CD4-positive, alpha-beta T cell treated with Interleukin-4 for 1 hour (primary cell): ENCODE measurements at regions not wholly inside any gene's neighbourhood (a gene's known extent, or its start where the extent isn't known, plus 50 kb on each side); places are given as distances from the start of the nearest gene placed in this dataset.
"Not testable (repeated sequence)": the region's sequence is repeated elsewhere in the genome, so short reads cannot be mapped to it uniquely, and the experiment has no call there.

Experiments
- DNase-seq, 2 donors: peaks; one replicate each; pipeline ENCODE4 v3.0.0-alpha.2; 2020 to 2022

GRCh38 chr9:102941868-102942267 lies 53.3 kb upstream of the CYLC2 start:
- no peak for DNase-seq

GRCh38 chr9:102922526-102922925 lies 72.6 kb upstream of the CYLC2 start:
- no peak for DNase-seq

GRCh38 chr9:102911185-102911584 lies 83.9 kb upstream of the CYLC2 start:
- DNase-seq, result no peak

GRCh38 chr9:102905795-102906194 lies 89.3 kb upstream of the CYLC2 start:
- not testable (repeated sequence) for DNase-seq

- DNase-seq, result no peak
These were observed 103.1 kb upstream of the CYLC2 start for GRCh38 chr9:102892025-102892424.

- not testable (repeated sequence) for DNase-seq
These were observed 106.4 kb upstream of the CYLC2 start for GRCh38 chr9:102888747-102889146.

GRCh38 chr9:102875687-102876086 lies 119.4 kb upstream of the CYLC2 start:
- no peak for DNase-seq

- DNase-seq, result no peak
These were observed 127.6 kb upstream of the CYLC2 start for GRCh38 chr9:102867488-102867887.

GRCh38 chr9:102862478-102862877 lies 132.7 kb upstream of the CYLC2 start:
- DNase-seq, result no peak

- no peak for DNase-seq
These were observed 139.5 kb upstream of the CYLC2 start for GRCh38 chr9:102855641-102856040.

- DNase-seq, result no peak
These were observed 149.2 kb upstream of the CYLC2 start for GRCh38 chr9:102845827-102846371.

GRCh38 chr9:102844716-102845115 lies 150.4 kb upstream of the CYLC2 start:
- DNase-seq, result no peak

- DNase-seq, result no peak
These were observed 152.7 kb upstream of the CYLC2 start for GRCh38 chr9:102842423-102842822.

- no peak for DNase-seq
These were observed 153.8 kb upstream of the CYLC2 start for GRCh38 chr9:102841376-102841775.

- DNase-seq, result no peak
These were observed 154.8 kb upstream of the CYLC2 start for GRCh38 chr9:102840335-102840734.

- no peak for DNase-seq
These were observed 162.3 kb upstream of the CYLC2 start for GRCh38 chr9:102832814-102833213.

- no peak for DNase-seq
These were observed 198.9 kb upstream of the CYLC2 start for GRCh38 chr9:102796244-102796643.

- DNase-seq, result no peak
These were observed 199.6 kb upstream of the CYLC2 start for GRCh38 chr9:102795532-102795931.

GRCh38 chr9:102779356-102779755 lies 215.8 kb upstream of the CYLC2 start:
- DNase-seq, result no peak

- DNase-seq, result no peak
These were observed 216.4 kb upstream of the CYLC2 start for GRCh38 chr9:102778746-102779145.

GRCh38 chr9:102770704-102771103 lies 224.4 kb upstream of the CYLC2 start:
- DNase-seq, result no peak

- DNase-seq, result no peak
These were observed 225.8 kb upstream of the CYLC2 start for GRCh38 chr9:102769307-102769706.

- no peak for DNase-seq
These were observed 227.1 kb upstream of the CYLC2 start for GRCh38 chr9:102768002-102768401.

GRCh38 chr9:102767076-102767475 lies 228.1 kb upstream of the CYLC2 start:
- no peak for DNase-seq

GRCh38 chr9:102740578-102740977 lies 254.6 kb upstream of the CYLC2 start:
- DNase-seq, result no peak

GRCh38 chr9:102728946-102729345 lies 266.2 kb upstream of the CYLC2 start:
- DNase-seq, result no peak
